ENCODE measurements at regions not wholly inside any gene's neighbourhood (a gene's known extent, or its start where the extent isn't known, plus 50 kb on each side); places are given as distances from the start of the nearest gene placed in this dataset.

DNA sequence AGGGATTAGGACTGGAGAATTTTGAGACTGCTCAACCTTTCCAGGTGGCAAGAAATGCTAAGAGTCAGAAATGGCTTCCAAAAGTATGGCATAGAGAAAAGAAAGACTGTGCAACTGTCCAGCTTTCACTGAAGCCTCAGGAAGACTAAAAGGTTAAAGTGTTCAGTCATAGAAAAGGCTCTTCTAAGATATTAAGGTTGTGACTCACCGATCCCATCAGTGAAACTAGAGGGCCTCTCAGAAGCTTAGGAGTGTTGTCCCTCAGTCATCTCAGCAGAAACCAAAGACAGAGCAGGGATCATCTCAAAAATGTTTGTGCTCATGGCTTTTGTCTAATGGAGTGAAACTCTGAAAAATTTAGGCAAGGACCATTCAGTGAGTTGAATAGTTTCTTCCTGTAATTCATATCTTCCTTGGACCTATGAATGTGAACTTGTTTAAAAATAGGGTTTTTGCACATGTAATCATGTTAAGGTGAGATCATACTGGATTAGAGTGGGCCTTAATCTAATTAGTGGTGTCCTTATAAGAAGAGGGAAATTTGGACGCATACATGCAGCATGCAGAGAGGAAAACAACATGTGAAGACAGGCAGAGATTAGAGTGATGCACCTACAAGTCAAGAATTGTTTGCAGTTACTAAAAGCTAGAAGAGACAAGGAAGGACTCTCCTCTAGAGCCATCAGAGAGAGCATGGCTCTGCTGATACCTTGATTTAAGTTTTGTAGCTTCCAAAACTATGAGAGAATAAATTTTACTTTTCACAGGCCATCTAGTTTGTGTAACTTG, 71.3 kb downstream of the RPE65 start:
- DNase-seq (ENCODE audit: low read depth), result no peak

DNA sequence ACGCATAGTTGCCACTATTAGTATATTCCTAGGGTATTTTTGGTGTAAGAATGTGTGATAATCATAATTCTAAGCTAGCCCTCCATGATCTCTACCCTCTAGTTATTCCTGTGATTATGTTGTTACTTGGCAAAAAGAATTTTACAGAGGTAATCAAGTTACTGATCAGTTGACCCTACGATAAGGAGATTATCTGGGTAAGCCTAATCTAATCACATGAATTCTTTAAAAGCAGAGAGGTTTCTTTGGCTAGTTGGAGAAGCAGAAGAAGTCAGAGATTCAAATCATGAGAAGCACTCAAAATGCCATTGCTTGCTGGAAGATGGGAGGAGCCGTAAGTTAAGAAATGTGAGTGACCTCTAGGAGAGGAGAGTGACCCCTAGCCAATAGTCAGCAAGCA, 72.7 kb downstream of the RPE65 start:
- DNase-seq (ENCODE audit: low read depth), result no peak

GRCh38 chr1:68376441-68376840, 73.3 kb downstream of the RPE65 start:
- DNase-seq (ENCODE audit: low read depth), result no peak

GRCh38 chr1:68375919-68376318, 73.8 kb downstream of the RPE65 start:
- no peak for DNase-seq (ENCODE audit: low read depth)

DNA sequence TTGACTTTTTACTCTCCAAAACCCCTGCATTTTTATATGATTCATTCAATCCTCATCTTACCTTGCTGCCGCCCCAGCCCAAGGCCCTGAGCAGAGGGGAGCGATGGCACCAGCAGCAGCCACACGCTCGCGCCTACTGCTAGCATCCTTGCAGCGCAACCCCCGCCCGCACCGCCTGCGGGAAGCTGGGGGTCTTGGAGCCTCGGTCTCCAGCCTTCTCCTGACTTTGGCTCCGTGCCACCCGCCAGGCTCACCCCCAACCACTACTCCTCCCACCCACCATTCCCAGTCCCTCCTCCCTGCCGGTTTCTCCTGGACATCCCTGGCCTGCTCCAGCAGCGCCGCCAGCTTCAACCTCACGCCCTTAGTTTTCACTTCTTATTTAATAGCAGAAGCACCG, 76.6 kb downstream of the RPE65 start:
- no peak for DNase-seq (ENCODE audit: low read depth)

DNA sequence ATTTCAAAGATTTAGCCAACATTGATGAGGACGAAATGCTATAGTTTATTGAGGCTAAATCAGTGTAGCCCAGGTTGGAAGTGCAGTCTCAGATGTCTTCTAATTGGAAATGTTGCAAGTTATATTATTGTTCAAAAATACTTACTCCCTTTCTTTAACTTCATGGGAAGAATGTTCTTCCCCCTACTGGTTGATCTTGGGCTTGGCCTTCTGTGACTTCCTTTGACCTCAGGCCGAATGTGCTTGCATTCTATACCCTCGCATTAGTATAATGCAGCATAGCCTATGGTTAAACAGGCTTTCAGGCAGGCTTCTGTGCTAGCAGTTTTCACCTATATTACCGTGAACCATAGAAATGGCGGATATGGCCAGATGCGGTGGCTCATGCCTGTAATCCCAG, 77.3 kb downstream of the RPE65 start:
- DNase-seq (ENCODE audit: low read depth), result no peak

DNA sequence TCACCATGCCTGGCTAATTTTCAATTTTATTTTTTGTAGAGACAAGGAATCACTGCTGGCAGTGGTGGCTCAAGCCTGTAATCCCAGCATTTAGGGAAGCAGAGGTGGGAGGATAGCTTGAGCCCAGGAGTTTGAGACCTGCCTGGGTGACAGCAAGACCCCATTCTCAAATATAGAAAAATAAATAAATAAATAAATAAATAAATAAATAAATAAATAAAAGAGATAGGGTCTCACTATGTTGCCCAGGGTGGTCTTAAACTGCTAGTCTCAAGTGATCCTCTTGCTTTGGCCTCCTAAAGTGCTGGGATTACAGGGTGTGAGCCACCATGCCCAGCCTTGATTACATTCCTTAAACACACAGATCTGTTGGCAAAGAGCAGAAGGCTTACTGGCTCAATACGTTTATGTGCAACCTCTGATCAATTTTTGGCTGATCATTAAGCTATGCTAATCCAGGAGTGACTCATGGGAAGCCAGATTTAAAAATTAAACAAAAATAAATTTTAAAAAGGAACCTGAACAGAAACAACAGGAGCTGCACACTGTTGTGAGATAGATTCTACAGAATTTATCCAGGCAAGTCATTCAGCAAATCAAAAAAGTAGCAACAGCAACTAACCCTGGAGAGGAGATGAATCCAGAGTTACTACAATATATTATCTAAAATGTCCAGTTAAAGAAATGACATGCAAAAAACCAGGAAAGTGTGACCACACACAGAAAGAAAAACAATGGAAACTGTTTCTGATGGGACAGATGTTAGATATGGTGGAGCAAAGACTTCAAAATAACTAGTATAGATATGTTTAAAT, 79.4 kb downstream of the RPE65 start:
- no peak for DNase-seq (ENCODE audit: low read depth)

DNA sequence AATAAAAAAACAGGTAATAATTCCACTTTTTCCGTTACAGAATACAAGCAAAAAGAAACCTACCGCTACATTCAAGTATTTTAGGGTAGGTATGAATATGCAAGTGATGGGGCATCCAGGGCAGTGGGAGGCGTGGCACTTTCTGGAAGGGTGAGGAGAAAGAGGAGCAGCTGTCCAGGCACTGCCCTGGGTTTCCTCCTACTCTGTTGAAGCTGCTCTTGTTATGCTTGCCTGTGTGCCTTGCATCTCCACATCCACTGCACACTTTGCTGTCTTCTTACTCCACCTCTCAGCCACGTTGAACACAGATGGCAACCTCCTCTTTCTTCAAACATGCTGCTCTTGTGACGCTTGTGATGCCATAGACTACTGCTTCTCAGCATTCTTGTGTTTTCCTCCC, 83.2 kb downstream of the RPE65 start:
- no peak for DNase-seq (ENCODE audit: low read depth)

DNA sequence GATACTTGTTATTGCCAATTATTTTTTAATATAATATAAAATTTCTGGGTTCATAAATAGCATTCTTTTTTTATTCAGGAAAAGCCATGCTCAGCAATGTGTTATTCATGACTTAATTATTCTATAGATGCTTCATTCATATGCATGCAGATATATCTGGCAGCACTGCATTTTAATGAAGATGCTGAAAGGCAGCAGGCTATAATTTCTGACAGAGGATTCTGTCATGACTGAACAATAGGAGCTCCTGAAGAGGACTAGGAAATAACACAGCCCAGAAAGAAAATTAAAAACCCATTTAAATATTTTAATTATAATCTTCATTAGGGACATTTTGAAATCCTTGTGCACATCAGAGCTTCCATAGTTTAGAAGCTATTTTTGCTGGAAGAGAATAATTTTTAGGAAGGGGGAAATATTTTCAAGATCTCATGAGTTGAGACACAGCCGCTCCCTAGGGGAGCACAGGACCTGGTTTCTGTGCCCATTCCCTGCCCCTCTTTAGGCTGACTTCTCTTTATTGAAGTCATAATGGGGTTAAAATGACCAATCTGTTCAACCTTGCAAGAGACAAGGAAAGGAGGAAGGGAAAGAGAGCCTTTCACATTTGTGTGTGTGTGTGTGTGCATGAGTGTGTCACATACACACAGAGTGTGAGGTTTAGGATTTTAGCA, 83.9 kb downstream of the RPE65 start:
- no peak for DNase-seq (ENCODE audit: low read depth)

GRCh38 chr1:68363339-68363738, 86.4 kb downstream of the RPE65 start:
- DNase-seq (ENCODE audit: low read depth), result no peak

DNA sequence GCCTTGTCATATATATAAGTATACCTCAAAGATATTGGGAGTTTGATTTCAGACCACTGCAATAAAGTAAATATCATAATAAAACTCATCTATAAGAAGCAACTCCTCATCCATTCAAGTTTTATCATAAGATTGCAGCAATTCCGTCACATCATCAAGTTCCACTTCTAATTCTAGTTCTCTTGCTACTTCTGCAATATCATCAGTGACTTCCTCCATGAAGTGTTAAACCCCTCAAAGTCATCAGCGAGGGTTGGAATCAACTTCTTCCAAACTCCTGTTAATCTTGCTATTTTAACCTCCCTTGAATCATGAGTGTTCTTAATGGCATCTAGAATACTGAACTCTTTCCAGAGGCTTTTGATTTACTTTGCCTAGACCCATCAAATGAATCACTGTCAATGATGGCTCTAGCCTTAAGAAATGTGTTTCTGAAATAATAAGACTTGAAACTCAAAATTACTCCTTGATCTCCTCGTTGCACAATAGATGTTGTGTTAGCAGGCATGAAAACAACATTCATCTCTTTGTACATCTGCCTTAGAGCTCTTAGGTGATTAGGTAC, 88.3 kb downstream of the RPE65 start:
- DNase-seq (ENCODE audit: low read depth), result no peak

- DNase-seq (ENCODE audit: low read depth), result no peak
These were observed 90.7 kb downstream of the RPE65 start for GRCh38 chr1:68359045-68359444.

DNA sequence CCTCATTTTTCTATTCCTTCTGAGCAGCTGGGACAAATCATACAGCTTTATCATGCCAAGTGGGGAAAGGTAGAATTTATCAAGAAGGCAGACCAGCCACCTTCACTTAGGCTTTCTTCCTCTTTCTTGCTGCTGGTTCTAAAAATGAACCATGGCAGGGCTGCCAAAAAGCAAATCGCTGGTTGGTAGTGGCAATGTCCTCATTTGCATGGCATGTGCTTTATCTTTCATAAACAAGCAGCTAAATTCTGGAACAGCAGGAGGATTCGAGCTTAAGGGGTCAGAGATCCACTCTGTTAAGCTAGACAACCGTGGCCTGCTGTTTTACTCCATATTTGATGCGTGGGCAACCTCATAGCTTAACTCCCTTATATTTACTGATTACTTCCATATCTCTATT, 91.3 kb downstream of the RPE65 start:
- no peak for DNase-seq (ENCODE audit: low read depth)

DNA sequence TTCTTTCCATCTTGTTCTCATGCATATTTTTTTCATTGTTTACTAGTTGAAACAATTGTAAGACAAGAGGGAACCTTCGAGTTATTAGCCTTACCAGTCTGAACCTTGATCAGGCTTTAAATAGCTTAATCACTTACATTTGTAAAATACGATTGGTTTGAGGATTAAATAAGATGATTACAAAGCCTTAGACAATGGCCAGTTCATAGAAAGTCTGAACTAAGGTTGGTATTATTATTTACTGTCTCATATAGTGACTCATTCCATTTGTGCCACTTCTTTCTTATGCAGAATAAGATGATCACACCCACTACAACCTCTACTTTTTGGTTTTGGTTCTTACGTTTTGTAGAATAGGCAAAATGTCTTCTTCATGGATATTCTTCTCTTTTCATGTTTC, 94.1 kb downstream of the RPE65 start:
- DNase-seq (ENCODE audit: low read depth), result no peak

- DNase-seq (ENCODE audit: low read depth), result no peak
These were observed 97.6 kb downstream of the RPE65 start for GRCh38 chr1:68352202-68352601.

DNA sequence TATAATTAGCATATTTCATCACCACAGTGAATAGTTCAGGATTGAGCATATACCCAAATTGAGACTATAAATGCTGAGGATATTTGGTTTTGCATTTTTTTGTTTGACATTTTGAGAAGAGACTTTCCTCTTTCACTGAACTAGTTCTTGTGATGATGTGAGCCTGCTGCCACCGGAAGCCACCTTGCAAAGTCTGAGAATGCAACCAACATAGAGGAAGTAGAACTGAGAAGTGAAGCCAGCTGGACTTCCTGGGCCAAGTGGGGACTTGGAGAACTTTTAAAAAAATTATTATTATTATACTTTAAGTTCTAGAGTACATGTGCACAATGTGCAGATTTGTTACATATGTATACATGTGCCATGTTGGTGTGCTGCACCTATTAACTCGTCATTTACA, 102.3 kb downstream of the RPE65 start:
- no peak for DNase-seq (ENCODE audit: low read depth)

DNA sequence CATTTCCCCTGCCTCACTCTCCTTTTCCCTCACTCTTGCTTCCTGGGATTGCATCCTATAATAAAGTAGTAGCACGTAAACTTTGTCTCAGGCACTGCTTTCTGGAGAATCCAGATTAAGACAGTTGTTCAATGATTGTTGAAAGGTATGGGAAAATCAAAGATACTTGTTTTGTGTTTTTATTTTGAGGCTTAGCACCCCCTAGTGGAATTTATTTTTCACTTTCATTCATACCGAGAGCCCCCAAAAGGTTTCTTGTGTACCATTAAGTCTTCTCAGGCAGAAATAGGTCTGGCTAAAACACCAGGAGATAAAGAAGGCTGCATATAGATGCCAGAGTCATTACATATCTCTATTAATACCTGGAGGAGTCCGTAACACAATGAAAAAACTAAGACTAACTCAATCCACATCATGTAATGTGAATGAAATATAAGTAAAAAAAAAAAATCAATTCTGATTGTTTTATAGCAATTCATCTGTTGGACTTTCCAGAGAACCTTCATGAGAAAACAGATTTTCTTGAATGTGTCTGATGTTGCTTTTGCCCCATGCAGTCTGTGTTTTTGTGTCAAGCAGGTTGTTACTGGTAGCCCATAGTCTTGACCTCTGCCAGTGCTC, 103.5 kb downstream of the RPE65 start:
- DNase-seq (ENCODE audit: low read depth), result no peak

GRCh38 chr1:68344208-68344607, 105.5 kb downstream of the RPE65 start:
- no peak for DNase-seq (ENCODE audit: low read depth)

DNA sequence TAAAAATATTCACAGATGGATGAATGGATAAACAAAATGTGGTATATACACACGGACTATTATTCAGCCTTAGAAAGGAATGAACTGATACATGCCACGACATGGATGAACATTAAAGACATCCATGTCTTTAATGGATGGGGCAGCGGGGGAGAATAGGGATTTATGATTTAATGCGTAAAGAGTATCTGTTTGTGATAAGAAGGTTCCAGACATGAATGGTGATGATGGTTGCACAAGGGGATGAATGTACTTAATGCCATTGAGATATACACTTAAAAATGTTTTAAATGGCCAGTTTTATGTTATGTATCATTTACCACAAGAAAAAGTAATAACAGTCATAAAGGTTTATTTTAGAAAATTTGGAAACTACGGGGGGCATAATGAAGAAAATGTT, 108.6 kb upstream of the WLS start:
- no peak for DNase-seq (ENCODE audit: low read depth)

GRCh38 chr1:68339505-68339904, 107.2 kb upstream of the WLS start:
- DNase-seq (ENCODE audit: low read depth), result peak; percentile 43

- DNase-seq (ENCODE audit: low read depth), result no peak
These were observed 105.8 kb upstream of the WLS start for GRCh38 chr1:68338081-68338480.

GRCh38 chr1:68332041-68332440, 99.7 kb upstream of the WLS start:
- DNase-seq (ENCODE audit: low read depth), result no peak

Measured in fibroblast of the conjunctiva (primary cell).